Liver (tissue), 7 donors: ENCODE measurements at regions not wholly inside any gene's neighbourhood (a gene's known extent, or its start where the extent isn't known, plus 50 kb on each side); places are given as distances from the start of the nearest gene placed in this dataset.

ENCODE experiments used
- DNase-seq: peaks from one replicate; pipeline ENCODE4 v3.0.0-alpha.2; 2017; ENCODE audit warnings: low spot score
- H3K27ac ChIP-seq, 2 donors: one replicate each; pipeline ENCODE4 v1.7.0; 2013; ENCODE audit warnings: inconsistent platforms in 2 of 2, low read length in 2 of 2, control low read depth in 1 of 2, low read depth in 1 of 2, mild to moderate bottlenecking in 1 of 2
- H3K27me3 ChIP-seq, 4 donors: one replicate each; pipeline versions ENCODE4 v1.6.1 to v1.7.0; 2013; ENCODE audit warnings: low read length in 3 of 4, inconsistent platforms in 1 of 4, mild to moderate bottlenecking in 1 of 4, moderate library complexity in 1 of 4; ENCODE audit not compliant: control insufficient read depth in 4 of 4, insufficient read depth in 4 of 4
- H3K36me3 ChIP-seq, 4 donors: one replicate each; pipeline versions ENCODE4 v1.6.1 to v1.7.0; 2013; ENCODE audit warnings: low read length in 3 of 4, mild to moderate bottlenecking in 3 of 4, low read depth in 1 of 4, moderate library complexity in 1 of 4; ENCODE audit not compliant: control insufficient read depth in 4 of 4, insufficient read depth in 3 of 4
- H3K4me1 ChIP-seq, 4 donors: one replicate each; pipeline versions ENCODE4 v1.6.1 to v1.7.0; 2013; ENCODE audit warnings: low read length in 3 of 4, mild to moderate bottlenecking in 3 of 4, moderate library complexity in 1 of 4; ENCODE audit not compliant: control insufficient read depth in 4 of 4, insufficient read depth in 4 of 4
- H3K4me3 ChIP-seq, 3 donors: one replicate each; pipeline versions ENCODE4 v1.6.1 to v1.7.0; 2013; ENCODE audit warnings: low read length in 3 of 3, control low read depth in 1 of 3, low read depth in 1 of 3, mild to moderate bottlenecking in 1 of 3
- H3K9ac ChIP-seq, 2 donors: one replicate each; pipeline ENCODE4 v1.7.0; 2013; ENCODE audit warnings: low read length in 2 of 2, mild to moderate bottlenecking in 2 of 2, moderate library complexity in 2 of 2, control low read depth in 1 of 2, low read depth in 1 of 2
- H3K9me3 ChIP-seq, 4 donors: one replicate each; pipeline versions ENCODE4 v1.6.1 to v1.7.0; 2013; ENCODE audit warnings: low read length in 3 of 4; ENCODE audit not compliant: control insufficient read depth in 4 of 4
- ATF3 ChIP-seq: IDR thresholded peaks from 2 replicates; pipeline ENCODE4 v1.6.1; 2016; ENCODE audit warnings: antibody characterized with exemption
- CTCF ChIP-seq: fragments of 150-350 bp; IDR thresholded peaks from 2 replicates; pipeline ENCODE4 v1.5.1; 2017; ENCODE audit warnings: improper control_type of control experiment, low read depth, low read length; ENCODE audit not compliant: missing input control
- EGR1 ChIP-seq, 2 donors: IDR thresholded peaks; 2 replicates each; pipeline ENCODE4 v1.6.1; 2016 to 2018; ENCODE audit warnings: antibody characterized with exemption in 2 of 2, low read depth in 2 of 2
- FOXA1 ChIP-seq: IDR thresholded peaks from 2 replicates; pipeline ENCODE4 v1.6.1; 2016; ENCODE audit warnings: antibody characterized with exemption
- GABPA ChIP-seq, 2 donors: IDR thresholded peaks in 1 of 2; conservative IDR thresholded peaks in 1 of 2; 2 replicates each; pipeline ENCODE4 v1.6.1; 2016; ENCODE audit warnings: antibody characterized with exemption in 2 of 2, mild to moderate bottlenecking in 1 of 2, moderate library complexity in 1 of 2
- HNF4A ChIP-seq, 2 donors: conservative IDR thresholded peaks; 2 replicates each; pipeline ENCODE4 v1.6.1; 2016; ENCODE audit warnings: antibody characterized with exemption in 2 of 2, mild to moderate bottlenecking in 2 of 2
- HNF4G ChIP-seq: IDR thresholded peaks from 2 replicates; pipeline ENCODE4 v1.6.1; 2016; ENCODE audit warnings: antibody characterized with exemption
- JUND ChIP-seq, 2 donors: IDR thresholded peaks; 2 replicates each; pipeline ENCODE4 v1.6.1; 2016; ENCODE audit warnings: antibody characterized with exemption in 2 of 2
- MAX ChIP-seq: IDR thresholded peaks from 2 replicates; pipeline ENCODE4 v1.6.1; 2016; ENCODE audit warnings: antibody characterized with exemption
- NR2F2 ChIP-seq: IDR thresholded peaks from 2 replicates; pipeline ENCODE4 v1.6.1; 2016; ENCODE audit warnings: antibody characterized with exemption
- RAD21 ChIP-seq, 2 donors: IDR thresholded peaks; 2 replicates each; pipeline ENCODE4 v1.6.1; 2016; ENCODE audit warnings: antibody characterized with exemption in 2 of 2, mild to moderate bottlenecking in 2 of 2
- REST ChIP-seq: IDR thresholded peaks from 2 replicates; pipeline ENCODE4 v1.6.1; 2016; ENCODE audit warnings: antibody characterized with exemption, mild to moderate bottlenecking
- RXRA ChIP-seq, 2 donors: IDR thresholded peaks; 2 replicates each; pipeline ENCODE4 v1.6.1; 2017 to 2018; ENCODE audit warnings: antibody characterized with exemption in 2 of 2, mild to moderate bottlenecking in 1 of 2
- SP1 ChIP-seq: IDR thresholded peaks from 2 replicates; pipeline ENCODE4 v1.6.1; 2018; ENCODE audit warnings: antibody characterized with exemption, mild to moderate bottlenecking
- TAF1 ChIP-seq: conservative IDR thresholded peaks from 2 replicates; pipeline ENCODE4 v1.6.1; 2016; ENCODE audit warnings: antibody characterized with exemption, mild to moderate bottlenecking
- YY1 ChIP-seq: IDR thresholded peaks from 2 replicates; pipeline ENCODE4 v1.6.1; 2016; ENCODE audit warnings: antibody characterized with exemption, mild to moderate bottlenecking
- ZBTB33 ChIP-seq: IDR thresholded peaks from 2 replicates; pipeline ENCODE4 v1.6.1; 2016; ENCODE audit warnings: antibody characterized with exemption
- donor health status: healthy.
- donor health status: healthy.
- donor health status: healthy.
- donor health status: healthy.

- no peak overlapping the region for H3K9ac ChIP-seq
- TF ChIP-seq HNF4G (no peak), JUND (IDR thresholded peaks at IDR 0.05) (no peak), EGR1 (IDR thresholded peaks at IDR 0.05; ENCODE audit: low read depth in 2 of 2) (no peak), HNF4A (conservative IDR thresholded peaks at IDR 0.05) (no peak), CTCF (no peak), FOXA1 (no peak), SP1 (no peak), TAF1 (no peak), GABPA (IDR thresholded peaks at IDR 0.05 in 1 of 2, conservative IDR thresholded peaks at IDR 0.05 in 1 of 2) (no peak), MAX (no peak), YY1 (no peak), ATF3 (no peak), RXRA (IDR thresholded peaks at IDR 0.05) (no peak), REST (no peak), NR2F2 (no peak), RAD21 (IDR thresholded peaks at IDR 0.05) (no peak), ZBTB33 (no peak)
- H3K4me1 ChIP-seq: no peaks in the 10 kb centered on the region
- no peaks in the 10 kb centered on the region for H3K27me3 ChIP-seq
- no peak overlapping the region for H3K27ac ChIP-seq
- no peak for DNase-seq
- H3K36me3 ChIP-seq: no peaks in the 10 kb centered on the region
- no peaks in the 10 kb centered on the region for H3K9me3 ChIP-seq
- H3K4me3 ChIP-seq: no peak overlapping the region
Observed at GRCh38 chr6:119800526-119800925, 451.0 kb upstream of the MAN1A1 start.
